ENCODE measurements at regions not wholly inside any gene's neighbourhood (a gene's known extent, or its start where the extent isn't known, plus 50 kb on each side); places are given as distances from the start of the nearest gene placed in this dataset.

DNA sequence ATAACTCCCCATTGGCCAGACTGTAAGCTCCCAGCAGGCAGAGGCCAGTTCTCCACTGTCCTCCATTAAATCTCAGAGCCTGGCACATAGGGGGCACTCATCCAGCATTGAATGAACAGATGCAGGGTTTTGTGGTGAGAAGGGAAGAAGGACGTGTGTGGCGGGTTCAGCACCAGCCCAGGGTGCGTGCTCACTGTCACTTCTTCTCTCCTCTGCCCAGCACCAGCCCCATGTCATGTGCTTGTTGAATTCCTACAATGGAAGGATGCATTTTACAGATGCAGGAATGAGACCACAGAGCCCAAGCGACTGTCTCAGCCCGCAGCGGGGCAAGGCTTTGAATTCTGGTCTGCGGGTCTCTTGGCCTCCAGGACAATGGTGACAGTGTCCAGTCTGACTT lies 149.9 kb downstream of the CEBPB start:
- TF ChIP-seq PRDM15 (CRISPR knock-in tag; IDR thresholded peaks at IDR 0.05) (no peak), CTCF (IDR thresholded peaks at IDR 0.05) (no peak), KAT7 (CRISPR knock-in tag; IDR thresholded peaks at IDR 0.05; ENCODE audit: borderline replicate concordance) (no peak), ZNF263 (CRISPR knock-in tag; IDR thresholded peaks at IDR 0.05; ENCODE audit: low read depth) (no peak)
- TF ChIP-seq, protein P1, sequence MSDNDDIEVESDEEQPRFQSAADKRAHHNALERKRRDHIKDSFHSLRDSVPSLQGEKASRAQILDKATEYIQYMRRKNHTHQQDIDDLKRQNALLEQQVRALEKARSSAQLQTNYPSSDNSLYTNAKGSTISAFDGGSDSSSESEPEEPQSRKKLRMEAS (CRISPR knock-in tag; IDR thresholded peaks at IDR 0.05) = no peak

Measured in WTC11 (cell line).